HK-2 (cell line): ENCODE measurements at regions not wholly inside any gene's neighbourhood (a gene's known extent, or its start where the extent isn't known, plus 50 kb on each side); places are given as distances from the start of the nearest gene placed in this dataset.

ENCODE experiments used
- DNase-seq: peaks from one replicate; pipeline ENCODE4 v3.0.0-alpha.2; 2018; ENCODE audit not compliant: unreplicated experiment

- no peak for DNase-seq
Observed at GRCh38 chr2:153196378-153197058, 282.0 kb downstream of the RPRM start.

- DNase-seq, result no peak
Observed at GRCh38 chr2:153195342-153195741, 283.2 kb downstream of the RPRM start.

GRCh38 chr2:153189091-153189888 lies 289.3 kb downstream of the RPRM start:
- no peak for DNase-seq

GRCh38 chr2:153179808-153180207 lies 298.8 kb downstream of the RPRM start:
- no peak for DNase-seq

- no peak for DNase-seq
Observed at GRCh38 chr2:153169609-153170008, 309.0 kb downstream of the RPRM start.

GRCh38 chr2:153165021-153165420 lies 313.5 kb downstream of the RPRM start:
- no peak for DNase-seq

- no peak for DNase-seq
Observed at GRCh38 chr2:153163055-153163454, 315.5 kb downstream of the RPRM start.

GRCh38 chr2:153156743-153157142 lies 321.8 kb downstream of the RPRM start:
- DNase-seq, result no peak

GRCh38 chr2:153152036-153152435 lies 326.5 kb downstream of the RPRM start:
- DNase-seq, result no peak

GRCh38 chr2:153145470-153145978 lies 333.0 kb downstream of the RPRM start:
- no peak for DNase-seq

- DNase-seq, result no peak
Observed at GRCh38 chr2:153143540-153143939, 335.0 kb downstream of the RPRM start.

GRCh38 chr2:153140498-153140897 lies 338.1 kb downstream of the RPRM start:
- DNase-seq, result no peak

GRCh38 chr2:153138651-153139375 lies 339.7 kb downstream of the RPRM start:
- no peak for DNase-seq

- DNase-seq, result no peak
Observed at GRCh38 chr2:153136216-153136615, 342.3 kb downstream of the RPRM start.

GRCh38 chr2:153134725-153135124 lies 343.8 kb downstream of the RPRM start:
- DNase-seq, result no peak

- no peak for DNase-seq
Observed at GRCh38 chr2:153133716-153134115, 344.8 kb downstream of the RPRM start.

GRCh38 chr2:153132418-153132817 lies 346.1 kb downstream of the RPRM start:
- DNase-seq, result no peak

- DNase-seq, result no peak
Observed at GRCh38 chr2:153115141-153115540, 363.4 kb downstream of the RPRM start.

- no peak for DNase-seq
Observed at GRCh38 chr2:153110486-153110885, 368.1 kb downstream of the RPRM start.

GRCh38 chr2:153109793-153110192 lies 368.8 kb downstream of the RPRM start:
- DNase-seq, result no peak

GRCh38 chr2:153106802-153107477 lies 371.6 kb downstream of the RPRM start:
- no peak for DNase-seq
